SU-DHL-6 (cell line): ENCODE measurements at regions not wholly inside any gene's neighbourhood (a gene's known extent, or its start where the extent isn't known, plus 50 kb on each side); places are given as distances from the start of the nearest gene placed in this dataset.

Experiments used
- H2AFZ ChIP-seq: fragments of 200-600 bp; sonication (generic); 2 replicates; pipeline ENCODE4 v1.6.1; 2014; ENCODE audit warnings: low read depth, mild to moderate bottlenecking, moderate library complexity, mixed read lengths, antibody characterized with exemption, low read length; ENCODE audit not compliant: severe bottlenecking
- H3F3A ChIP-seq: fragments of 200-600 bp; shearing (Covaris generic); 2 replicates; pipeline ENCODE4 v1.6.0; 2016; ENCODE audit warnings: antibody characterized with exemption, mild to moderate bottlenecking; ENCODE audit not compliant: insufficient read depth
- H3K27ac ChIP-seq: fragments of 200-600 bp; sonication (generic); 2 replicates; pipeline ENCODE4 v1.5.1; 2016; ENCODE audit warnings: low read depth, mild to moderate bottlenecking, low read length, moderate library complexity, mixed read lengths
- H3K27me3 ChIP-seq: fragments of 200-600 bp; sonication (generic), shearing (Covaris generic); 2 replicates; pipeline ENCODE4 v1.6.0; 2014; ENCODE audit warnings: mild to moderate bottlenecking, low read length
- H3K36me3 ChIP-seq: fragments of 200-600 bp; sonication (generic); 2 replicates; pipeline ENCODE4 v1.6.1; 2014; ENCODE audit warnings: mild to moderate bottlenecking, low read length, mixed read lengths
- H3K4me2 ChIP-seq: fragments of 300-600, 200-600 bp; shearing (Covaris generic), sonication (generic); 2 replicates; pipeline ENCODE4 v1.6.0; 2014; ENCODE audit warnings: low read length, low read depth, mild to moderate bottlenecking; ENCODE audit not compliant: poor library complexity, severe bottlenecking
- H3K4me3 ChIP-seq: fragments of 200-600 bp; sonication (generic); 2 replicates; pipeline ENCODE4 v1.5.1; 2014; ENCODE audit warnings: antibody characterized with exemption, low read length, mild to moderate bottlenecking, mixed read lengths; ENCODE audit not compliant: insufficient read depth, poor library complexity, severe bottlenecking
- H3K79me2 ChIP-seq: fragments of 200-600 bp; sonication (generic); 2 replicates; pipeline ENCODE4 v1.6.1; 2014; ENCODE audit warnings: mild to moderate bottlenecking, low read length, moderate library complexity; ENCODE audit not compliant: insufficient read depth
- H3K9ac ChIP-seq: fragments of 200-600 bp; sonication (generic); 2 replicates; pipeline ENCODE4 v1.7.0; 2014; ENCODE audit warnings: mild to moderate bottlenecking, low read length
- H3K9me2 ChIP-seq: fragments of 200-600 bp; sonication (generic); replicated peaks from 2 replicates; pipeline ENCODE4 v1.6.1; 2014; ENCODE audit warnings: low read length; ENCODE audit not compliant: insufficient read depth
- H3K9me3 ChIP-seq: fragments of 200-600 bp; sonication (generic); 2 replicates; pipeline ENCODE4 v1.6.1; 2014; ENCODE audit warnings: low read length, mixed read lengths; ENCODE audit not compliant: insufficient read depth
- H4K20me1 ChIP-seq: fragments of 200-600 bp; sonication (generic); 2 replicates; pipeline ENCODE4 v1.6.1; 2014; ENCODE audit warnings: low read depth, mild to moderate bottlenecking, antibody characterized with exemption, low read length, moderate library complexity, mixed read lengths
- CTCF ChIP-seq: fragments of 200-600 bp; sonication (generic); IDR thresholded peaks from one replicate; pipeline ENCODE4 v1.5.1; 2017; ENCODE audit warnings: antibody characterized with exemption, mild to moderate bottlenecking, low read length, moderate library complexity; ENCODE audit not compliant: insufficient read depth, poor library complexity, severe bottlenecking
- EZH2phosphoT487 ChIP-seq: fragments of 200-600 bp; sonication (generic), shearing (Covaris generic); conservative IDR thresholded peaks from 2 replicates; pipeline ENCODE4 v1.6.1; 2018; ENCODE audit warnings: mild to moderate bottlenecking, antibody characterized with exemption, low read length, moderate library complexity, mixed read lengths

GRCh38 chrX:118167361-118167760 lies 50.8 kb upstream of the KLHL13 start:
- Histone ChIP-seq H4K20me1 (no peaks in the 10 kb centered on the region), H3K9me2 (no peaks in the 10 kb centered on the region), H3K4me3 (no peak overlapping the region), H2AFZ (no peak overlapping the region), H3K9ac (no peak overlapping the region), H3K36me3 (no peaks in the 10 kb centered on the region), H3K27ac (no peak overlapping the region), H3F3A (no peaks in the 10 kb centered on the region), H3K4me2 (no peak overlapping the region), H3K27me3 (no peaks in the 10 kb centered on the region), H3K9me3 (no peaks in the 10 kb centered on the region), H3K79me2 (no peaks in the 10 kb centered on the region)
- no peak for TF ChIP-seq EZH2phosphoT487
- TF ChIP-seq CTCF: no peak

GRCh38 chrX:118171356-118171755 lies 54.7 kb upstream of the KLHL13 start:
- TF ChIP-seq CTCF: no peak
- TF ChIP-seq EZH2phosphoT487: no peak

GRCh38 chrX:118174516-118175098 lies 58.0 kb upstream of the KLHL13 start:
- Histone ChIP-seq H3K27me3 (no peaks in the 10 kb centered on the region), H3K4me3 (no peak overlapping the region), H3K36me3 (no peaks in the 10 kb centered on the region), H3K4me2 (no peak overlapping the region), H2AFZ (no peak overlapping the region), H3F3A (no peaks in the 10 kb centered on the region), H3K79me2 (no peaks in the 10 kb centered on the region), H3K9me2 (no peaks in the 10 kb centered on the region), H3K9me3 (no peaks in the 10 kb centered on the region), H3K27ac (no peak overlapping the region), H3K9ac (no peak overlapping the region), H4K20me1 (no peaks in the 10 kb centered on the region)
- TF ChIP-seq CTCF: no peak
- no peak for TF ChIP-seq EZH2phosphoT487

More at GRCh38 chrX:118171356-118171755, 54.7 kb upstream of the KLHL13 start:
- H4K20me1 ChIP-seq: no peaks in the 10 kb centered on the region
- no peaks in the 10 kb centered on the region for H3K9me3 ChIP-seq
- no peaks in the 10 kb centered on the region for H3K79me2 ChIP-seq
- H3K9ac ChIP-seq: no peak overlapping the region
- no peaks in the 10 kb centered on the region for H3K36me3 ChIP-seq
- H3K4me2 ChIP-seq: no peak overlapping the region
- H3K27me3 ChIP-seq: no peaks in the 10 kb centered on the region
- no peak overlapping the region for H3K4me3 ChIP-seq
- H3F3A ChIP-seq: no peaks in the 10 kb centered on the region
- no peak overlapping the region for H2AFZ ChIP-seq
- H3K9me2 ChIP-seq: no peaks in the 10 kb centered on the region
- H3K27ac ChIP-seq: no peak overlapping the region
